ENCODE measurements at regions not wholly inside any gene's neighbourhood (a gene's known extent, or its start where the extent isn't known, plus 50 kb on each side); places are given as distances from the start of the nearest gene placed in this dataset.
A peak's percentile ranks its signal among the peaks of the same experiment; 100 is the strongest.

DNA sequence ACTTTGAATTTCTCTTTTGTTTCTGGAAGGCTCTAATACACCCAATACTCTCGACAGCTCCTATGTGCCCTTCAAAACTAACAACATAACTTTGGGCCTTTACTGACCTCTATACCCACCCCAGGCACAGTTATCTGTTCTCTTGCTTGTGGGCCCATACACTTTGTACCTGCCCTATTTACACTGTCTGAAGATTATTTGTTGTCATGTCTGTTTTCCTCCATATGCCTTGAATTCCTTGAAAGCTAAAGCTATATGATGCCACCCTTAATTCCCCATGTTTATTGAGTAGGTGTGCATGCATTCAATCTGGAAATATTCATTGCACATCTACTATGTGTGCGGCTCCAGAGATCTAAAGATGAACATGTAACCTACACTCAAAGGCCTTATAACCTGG lies 267.6 kb downstream of the PLPP3 start:
- no peak for DNase-seq (ENCODE audit: low spot score)

DNA sequence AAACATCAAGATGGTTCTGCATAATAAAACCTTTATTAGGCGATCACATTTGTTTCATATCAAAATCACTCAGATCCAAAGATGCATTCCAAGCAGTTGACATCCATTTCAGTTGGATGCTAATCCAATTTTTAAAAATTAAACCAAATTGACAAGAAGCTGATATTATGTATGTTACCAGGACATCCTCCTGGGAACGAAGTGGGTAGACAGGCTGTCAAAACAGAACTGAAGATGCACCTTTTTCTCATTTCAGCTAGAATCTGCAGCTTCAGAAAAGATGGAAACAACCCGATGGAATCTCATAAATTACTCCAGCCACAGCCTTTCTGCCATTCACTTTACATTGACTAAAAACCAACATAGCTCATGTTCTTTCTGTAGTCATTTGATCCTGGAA lies 268.4 kb downstream of the PLPP3 start:
- DNase-seq (ENCODE audit: low spot score), result no peak

DNA sequence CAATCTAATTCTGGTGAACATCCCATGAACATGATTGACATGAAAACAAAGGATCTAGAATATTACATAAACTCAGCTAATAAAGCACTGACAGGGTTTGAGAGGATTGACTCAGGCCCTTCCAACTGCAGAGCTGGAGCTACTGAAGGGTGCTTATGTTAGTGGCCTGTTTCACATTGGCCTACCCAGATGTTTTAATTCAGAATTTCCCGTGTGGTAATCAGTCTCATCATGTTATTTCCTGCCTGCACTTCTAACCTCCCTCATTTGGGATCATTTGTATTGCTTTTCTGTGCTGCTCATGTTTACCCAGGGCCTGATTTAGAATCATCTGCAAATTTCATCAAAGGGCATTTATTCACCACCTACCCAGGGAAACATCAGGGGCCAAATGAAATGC lies 270.3 kb downstream of the PLPP3 start:
- DNase-seq (ENCODE audit: low spot score), result no peak

DNA sequence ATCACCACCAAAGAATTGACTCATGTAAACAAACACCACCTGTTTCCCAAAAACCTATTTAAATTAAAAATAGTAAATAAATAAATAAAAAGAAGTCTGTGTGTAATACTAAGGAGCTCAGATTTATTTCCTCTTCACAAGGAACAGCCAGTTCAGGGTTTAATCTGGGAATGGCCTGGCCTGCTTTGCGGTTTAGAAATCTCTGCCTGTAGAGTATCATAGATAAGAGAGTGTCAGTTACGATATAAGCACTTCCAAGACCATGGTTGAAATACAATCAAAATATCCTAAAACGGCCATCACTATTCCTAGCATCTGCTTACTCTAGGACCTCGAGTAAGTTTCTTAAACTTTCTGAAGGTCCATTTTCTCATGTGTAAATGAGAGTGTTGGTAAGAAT lies 274.4 kb downstream of the PLPP3 start:
- no peak for DNase-seq (ENCODE audit: low spot score)

DNA sequence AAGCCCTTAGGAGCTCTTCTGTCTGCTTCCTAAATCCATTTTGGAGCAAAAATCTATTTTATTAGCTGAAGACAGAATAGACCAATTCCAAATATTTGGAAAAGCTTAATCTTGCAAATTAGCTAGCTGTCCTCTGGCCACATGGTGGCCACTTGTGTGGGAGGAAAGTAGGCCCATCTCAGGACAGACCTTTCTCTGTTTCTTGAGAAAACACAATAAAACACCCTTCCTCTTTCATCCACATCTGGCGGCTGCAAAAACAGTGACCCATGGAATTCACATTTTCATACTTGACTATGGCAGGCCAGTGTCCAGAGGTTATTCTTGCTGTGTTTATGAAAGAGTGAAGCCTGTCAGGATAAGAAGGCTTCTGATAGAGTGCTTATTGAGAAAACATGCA lies 275.6 kb downstream of the PLPP3 start:
- DNase-seq (ENCODE audit: low spot score), result no peak

DNA sequence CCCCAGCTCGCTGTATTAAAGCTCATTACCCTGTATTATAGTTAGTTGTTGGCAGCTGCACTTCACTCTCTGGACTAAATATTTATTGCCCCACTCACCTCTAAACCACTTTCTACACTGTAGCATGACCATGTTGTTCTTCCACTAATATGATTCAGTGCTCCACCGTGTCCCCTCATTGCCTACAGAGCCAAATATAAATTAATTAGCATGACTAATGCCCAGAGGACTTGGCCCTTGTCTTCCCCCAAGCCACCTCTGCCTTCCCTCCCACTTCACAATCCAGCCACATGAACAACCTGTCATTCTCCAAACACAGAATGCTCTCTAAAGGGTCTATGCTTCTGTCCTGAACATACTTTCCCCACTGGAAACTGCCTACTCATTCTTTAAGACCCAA lies 276.5 kb downstream of the PLPP3 start:
- DNase-seq (ENCODE audit: low spot score), result peak; percentile 10

DNA sequence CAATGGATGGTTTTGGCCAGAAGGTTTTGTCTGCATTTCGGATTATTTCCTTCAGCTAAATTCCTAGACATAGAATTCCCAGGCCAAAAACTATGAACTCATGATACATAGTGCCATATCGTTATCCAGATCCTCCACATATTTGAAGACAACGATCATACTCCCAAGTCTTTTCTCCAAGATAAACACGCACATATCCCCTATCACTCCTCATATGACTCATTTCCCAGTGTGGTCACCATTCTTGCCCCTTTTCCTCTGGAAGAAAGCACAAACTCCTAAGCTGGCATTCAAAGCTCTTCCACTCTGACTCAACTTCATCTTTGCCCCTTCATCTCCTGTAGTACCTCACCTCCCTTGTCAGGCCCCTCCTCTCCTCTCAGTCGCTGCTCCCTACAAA lies 277.6 kb downstream of the PLPP3 start:
- DNase-seq (ENCODE audit: low spot score), result peak; percentile 51

DNA sequence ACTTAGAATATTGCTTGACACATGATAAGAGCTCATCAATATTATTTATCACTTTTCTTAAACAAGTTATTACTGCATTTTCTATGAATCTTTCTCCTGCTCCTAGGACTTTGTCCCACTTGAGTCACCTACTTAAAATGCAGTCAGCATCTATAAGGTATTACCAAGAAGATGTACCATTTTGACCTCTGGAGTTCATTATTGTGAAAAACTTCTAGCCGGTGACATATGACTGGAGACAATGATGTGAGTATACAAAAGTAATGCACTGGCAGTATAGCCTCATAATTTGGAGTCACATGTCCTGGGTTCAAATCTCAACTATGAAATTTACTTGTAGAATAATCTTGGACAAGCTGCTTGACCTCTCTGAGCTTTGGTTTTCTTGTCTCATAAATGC lies 278.5 kb downstream of the PLPP3 start:
- no peak for DNase-seq (ENCODE audit: low spot score)

DNA sequence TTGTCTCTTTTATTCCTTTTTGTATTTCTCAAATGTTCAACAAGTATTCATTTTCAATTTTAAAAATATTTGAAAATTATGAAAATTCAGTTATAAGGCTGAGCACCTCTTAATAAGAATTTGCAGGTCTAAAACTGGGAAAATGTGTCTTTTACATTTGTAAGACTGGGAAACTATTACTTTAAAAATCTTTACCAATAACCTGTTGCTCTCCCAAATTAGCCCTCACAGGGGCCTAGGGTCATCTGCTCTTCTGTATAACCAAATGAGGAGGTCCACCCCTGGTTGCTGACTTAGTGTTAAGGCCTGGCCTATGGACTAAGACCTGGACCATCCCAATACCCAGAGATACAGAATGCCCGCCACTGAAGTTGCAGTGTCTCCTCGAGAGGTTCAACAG lies 280.5 kb downstream of the PLPP3 start:
- DNase-seq (ENCODE audit: low spot score), result no peak

DNA sequence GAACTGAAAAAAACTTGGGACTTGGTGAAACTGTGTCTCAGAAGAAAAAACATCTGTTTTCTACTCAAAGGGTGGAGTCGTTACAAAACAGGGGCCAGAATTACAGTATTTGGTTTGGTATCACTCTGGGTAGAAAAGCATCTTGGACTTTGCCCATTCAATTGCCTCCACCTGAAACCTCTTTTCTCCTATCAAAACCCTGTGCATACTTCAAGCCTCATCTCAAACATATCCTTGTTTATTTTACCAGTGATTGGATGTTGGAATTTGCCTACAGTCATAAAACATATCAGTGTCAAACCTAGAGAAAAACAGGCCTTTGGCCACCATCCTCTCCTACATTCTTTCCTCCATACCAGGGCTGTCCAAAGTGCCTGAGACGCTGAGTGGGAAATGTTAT lies 281.5 kb downstream of the PLPP3 start:
- DNase-seq (ENCODE audit: low spot score), result no peak

DNA sequence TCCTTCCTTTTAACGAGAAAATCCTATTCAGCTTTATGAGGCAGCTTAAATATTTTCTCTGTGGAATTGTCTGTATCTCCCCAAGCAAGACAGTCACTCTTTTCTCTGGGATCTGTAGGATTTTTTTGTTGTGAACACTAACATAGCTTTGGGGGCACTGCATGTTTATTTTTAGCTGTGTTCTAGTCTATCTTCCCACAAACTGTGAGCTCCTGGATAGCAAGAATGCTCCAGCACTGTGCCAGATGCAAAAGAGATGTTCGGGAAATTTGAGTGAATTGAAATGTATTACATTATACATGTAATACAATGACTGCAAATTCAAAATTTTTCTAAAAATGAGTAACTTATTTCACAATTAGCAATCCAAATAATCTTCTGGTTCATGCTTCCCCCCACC lies 282.2 kb downstream of the PLPP3 start:
- no peak for DNase-seq (ENCODE audit: low spot score)

DNA sequence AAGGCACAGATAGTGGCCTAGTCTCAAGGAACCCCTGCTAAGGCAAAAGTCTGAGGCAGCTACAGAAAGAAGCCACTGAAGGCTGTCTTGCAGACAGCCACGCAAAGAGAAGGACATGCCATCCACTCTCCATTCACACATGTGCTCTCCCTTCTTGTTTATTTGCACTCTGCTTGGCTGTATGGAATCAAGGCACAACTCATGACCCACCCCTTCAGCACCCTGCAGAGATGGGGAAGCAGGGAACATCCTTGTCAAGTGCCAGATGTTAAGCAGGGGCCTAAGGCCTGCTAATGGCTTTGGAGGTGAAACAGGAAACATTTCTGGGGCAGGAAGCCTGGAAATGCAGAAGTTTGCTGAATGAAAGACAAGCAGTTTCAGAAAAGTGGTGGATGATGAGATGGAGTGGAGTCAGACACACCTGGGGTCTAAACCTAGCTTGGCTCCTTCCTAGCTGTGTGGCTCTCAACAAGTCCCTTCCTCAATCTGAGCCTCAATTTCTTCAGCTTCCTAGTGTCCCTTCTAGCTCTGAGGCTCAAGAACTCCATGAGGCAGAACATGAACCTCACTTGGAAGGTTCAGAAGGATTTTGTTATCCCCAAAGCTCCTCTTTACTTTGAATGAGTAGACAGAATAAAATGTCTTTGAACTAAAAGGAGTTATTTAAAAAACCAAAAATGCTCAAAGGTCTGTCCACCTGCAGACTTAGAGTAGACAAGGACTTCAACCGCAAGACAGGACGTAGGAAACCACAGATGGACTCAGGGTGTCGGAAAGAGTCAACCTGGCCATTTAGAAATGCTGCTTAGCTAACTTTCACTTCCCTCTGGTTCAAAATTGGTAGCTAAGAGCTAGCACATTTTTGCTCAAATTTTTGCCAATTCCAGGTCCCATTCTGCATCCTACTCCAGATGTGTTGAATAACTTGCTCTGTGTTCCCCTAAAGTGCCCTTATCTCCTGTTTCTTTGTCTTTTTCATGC lies 283.1 kb downstream of the PLPP3 start:
- DNase-seq (ENCODE audit: low spot score), result no peak

DNA sequence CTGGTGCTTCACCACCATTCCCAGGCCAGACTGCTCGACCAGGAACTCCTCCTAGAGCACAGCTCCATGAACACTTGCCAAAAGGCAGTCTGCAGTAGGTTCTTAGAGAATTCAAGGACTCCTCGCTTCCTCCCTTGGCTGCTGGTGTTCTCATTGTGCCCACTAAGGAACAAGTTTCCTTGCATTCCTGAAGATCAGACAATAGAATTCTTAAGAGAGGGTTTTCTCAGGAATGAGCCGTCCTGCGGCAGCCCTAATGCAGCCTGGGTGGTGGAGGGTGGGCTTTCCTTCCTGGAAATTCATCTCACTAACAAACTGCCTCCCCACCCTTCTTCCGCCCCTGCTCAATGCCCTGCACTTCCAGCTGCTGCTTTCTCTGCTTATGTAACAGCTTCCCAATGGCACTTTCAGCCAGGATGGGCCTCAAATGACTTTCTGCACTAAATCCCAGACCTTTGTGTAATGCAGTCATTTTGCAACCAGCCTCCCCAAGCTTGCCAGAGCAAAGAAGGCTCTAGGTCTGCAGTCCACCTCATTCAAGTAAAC lies 287.9 kb downstream of the PLPP3 start:
- DNase-seq (ENCODE audit: low spot score), result peak; percentile 25

DNA sequence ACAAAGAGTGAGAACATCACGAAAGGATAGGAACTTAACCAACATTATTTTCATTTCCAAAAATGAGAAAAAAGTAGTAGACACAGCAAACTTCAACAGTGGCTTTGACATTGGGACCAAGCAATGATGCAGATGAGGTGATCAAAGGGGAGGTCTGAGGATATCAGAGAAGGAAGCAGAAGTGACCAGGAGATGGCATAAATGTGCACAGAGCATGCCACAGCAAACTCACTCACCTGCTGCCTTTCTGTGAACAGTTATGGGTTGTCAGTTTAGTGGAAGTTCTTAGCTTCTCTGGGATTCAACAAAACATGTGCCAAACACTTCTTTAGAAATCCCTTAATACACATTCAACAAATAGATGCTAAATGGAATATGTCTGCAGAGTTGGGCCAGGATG lies 290.1 kb downstream of the PLPP3 start:
- DNase-seq (ENCODE audit: low spot score), result no peak

DNA sequence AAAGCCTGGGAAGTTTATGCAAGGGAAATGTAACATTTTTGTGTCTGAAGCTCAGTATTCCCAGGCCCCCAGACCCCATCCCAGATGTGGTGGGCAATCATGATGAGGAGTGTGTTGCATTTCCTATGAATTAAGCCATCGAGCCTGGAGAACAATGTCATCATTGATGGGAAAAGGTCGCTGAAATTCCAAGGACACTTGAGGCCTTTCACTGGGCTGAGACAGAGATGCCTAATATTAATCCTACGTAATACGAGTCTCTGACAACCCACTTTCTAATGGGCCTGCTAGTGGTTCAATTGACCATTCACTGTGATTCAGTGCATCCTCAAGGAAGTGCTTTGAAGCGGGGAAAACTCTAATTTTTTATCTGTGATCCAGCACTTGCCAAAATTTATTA lies 291.6 kb downstream of the PLPP3 start:
- DNase-seq (ENCODE audit: low spot score), result no peak

DNA sequence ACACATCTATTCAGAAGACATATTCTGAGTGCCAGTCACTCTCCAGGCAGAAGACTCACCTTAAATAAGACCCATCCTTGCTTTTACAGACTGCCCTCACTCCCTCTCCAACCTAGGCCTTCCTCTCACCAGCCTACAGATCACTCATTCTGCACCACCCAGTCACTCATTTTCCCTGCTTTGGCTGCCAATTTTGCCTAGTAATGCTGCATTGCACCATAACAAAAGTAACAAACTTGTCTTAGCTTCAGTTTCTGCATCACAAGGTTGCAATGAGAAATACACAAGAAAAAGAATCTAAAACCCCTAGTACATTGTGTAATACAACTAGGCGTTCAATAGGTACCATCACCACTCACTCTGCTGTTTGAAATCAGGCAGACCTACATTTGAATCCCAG lies 292.4 kb downstream of the PLPP3 start:
- no peak for DNase-seq (ENCODE audit: low spot score)

DNA sequence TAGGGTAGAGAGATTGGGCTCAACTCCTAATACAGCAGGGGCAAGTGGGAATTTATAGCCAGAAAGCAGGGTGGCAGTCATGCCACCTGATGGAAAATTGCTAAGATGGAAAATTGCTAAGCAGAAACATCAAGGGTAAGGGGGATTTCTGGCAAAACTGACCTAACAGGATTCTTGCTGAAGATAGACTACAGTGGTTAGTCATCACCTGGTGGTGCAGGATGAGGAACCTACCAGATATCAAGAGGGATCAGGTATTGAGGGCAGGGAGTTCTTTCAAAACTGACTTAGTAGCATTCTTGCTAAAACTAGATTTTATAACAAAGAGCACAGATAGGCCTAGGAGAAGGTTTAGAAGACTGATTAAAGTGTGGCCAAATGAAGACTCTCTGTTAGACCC lies 292.9 kb downstream of the PLPP3 start:
- DNase-seq (ENCODE audit: low spot score), result no peak

DNA sequence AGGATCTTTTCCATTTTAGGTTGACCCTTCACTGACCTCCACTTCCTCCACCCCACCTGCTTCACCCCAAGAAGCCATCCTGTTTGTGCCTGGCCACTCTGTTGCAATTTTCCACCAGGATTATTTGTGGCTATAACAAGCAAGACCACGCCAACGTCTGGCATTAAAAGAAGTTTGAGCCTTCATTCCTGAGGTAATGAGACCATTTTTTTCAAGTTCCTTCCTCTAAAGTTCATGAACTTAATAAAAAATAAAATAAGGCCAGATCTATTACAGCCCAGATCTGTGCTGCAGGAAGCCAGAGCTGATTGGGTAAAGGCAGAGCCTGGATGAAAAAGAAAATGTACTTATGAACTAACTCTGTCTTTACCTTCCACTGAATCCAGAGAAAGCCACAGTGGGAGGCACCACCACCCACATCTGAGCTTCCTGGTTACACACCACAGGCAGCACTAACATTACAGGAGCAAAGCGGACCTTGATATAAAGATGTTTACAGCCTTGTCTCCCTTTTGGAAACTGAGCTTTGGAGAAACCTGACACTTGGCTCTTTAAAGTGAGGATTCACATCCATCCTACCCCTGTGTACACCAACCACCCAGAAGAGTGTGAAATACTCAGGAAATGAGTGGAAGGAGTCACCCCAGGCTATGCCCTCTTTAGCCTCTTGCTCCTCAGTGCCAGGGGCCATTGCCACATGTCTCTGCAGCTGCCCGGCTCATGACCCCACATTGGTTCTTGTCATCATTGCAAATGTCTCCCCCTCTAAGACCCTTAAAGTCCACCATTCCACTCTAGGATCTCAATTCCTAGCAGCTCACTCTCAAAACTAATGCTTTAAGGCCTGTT lies 293.6 kb downstream of the PLPP3 start:
- peak; percentile 14 for DNase-seq (ENCODE audit: low spot score)

DNA sequence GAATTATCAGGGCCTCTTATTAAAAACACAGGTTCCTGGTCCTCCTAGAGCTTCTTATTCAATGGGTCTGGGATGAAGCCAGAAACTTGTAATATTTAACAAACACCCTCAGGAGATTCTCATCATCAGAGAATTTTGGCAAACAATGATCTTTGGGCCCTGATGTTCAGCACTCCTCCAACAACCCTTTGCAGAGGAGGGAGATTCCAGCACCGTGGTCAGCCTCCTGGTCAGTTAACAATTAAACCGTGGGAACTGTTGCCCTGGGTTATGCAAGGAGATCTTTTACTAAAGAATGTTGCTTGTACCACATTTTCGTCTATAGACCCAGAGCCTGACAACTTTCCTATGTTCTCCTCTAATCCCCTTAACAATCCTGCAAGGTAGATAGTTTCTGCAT lies 294.4 kb downstream of the PLPP3 start:
- peak; percentile 66 for DNase-seq (ENCODE audit: low spot score)

DNA sequence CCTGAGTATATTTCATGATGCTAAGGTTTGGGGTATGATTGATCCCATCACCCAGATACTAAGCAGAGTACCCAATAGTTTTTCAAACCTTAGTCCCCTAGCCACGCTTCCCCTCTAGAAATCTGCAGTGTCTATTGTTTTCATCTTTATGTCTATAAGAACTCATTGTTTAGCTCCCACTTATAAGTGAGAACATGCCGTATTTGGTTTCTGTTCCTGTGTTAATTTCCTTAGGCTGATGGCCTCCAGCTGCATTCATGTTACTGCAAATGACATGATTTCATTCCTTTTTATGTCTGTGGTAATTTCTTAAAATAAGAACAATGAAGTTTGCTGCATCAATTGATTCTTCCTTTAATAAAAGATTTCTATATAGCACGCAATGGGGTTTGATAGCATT lies 301.3 kb downstream of the PLPP3 start:
- DNase-seq (ENCODE audit: low spot score), result no peak

DNA sequence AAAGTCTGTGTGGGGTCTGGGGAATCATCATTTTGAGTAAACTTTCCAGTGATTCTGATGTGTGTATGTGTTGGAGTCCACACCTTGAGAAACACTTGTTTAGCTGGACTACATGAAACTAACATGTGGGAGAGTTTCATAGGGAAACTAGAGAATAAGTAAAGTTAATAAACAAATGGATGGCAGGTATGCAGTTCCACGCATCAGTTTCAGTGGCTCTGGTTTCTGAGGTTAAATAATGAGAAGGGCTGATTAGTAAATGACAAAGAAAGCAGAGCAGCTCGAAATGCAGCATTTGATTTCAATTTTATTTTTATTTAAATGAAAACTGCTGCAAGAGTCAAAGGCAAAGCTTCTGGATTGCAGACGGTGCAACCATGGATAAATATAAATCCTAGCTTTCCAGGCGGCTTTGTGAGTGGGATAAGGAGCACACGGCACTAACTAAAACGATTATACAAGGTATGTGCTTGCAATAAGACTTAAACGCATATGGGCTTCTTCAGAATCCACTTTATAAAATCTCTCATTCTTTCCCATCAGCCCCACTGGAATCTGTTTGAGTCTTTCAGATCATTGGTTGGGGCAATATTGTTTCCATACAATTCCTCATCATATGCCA lies 310.7 kb downstream of the PLPP3 start:
- no peak for DNase-seq (ENCODE audit: low spot score)

DNA sequence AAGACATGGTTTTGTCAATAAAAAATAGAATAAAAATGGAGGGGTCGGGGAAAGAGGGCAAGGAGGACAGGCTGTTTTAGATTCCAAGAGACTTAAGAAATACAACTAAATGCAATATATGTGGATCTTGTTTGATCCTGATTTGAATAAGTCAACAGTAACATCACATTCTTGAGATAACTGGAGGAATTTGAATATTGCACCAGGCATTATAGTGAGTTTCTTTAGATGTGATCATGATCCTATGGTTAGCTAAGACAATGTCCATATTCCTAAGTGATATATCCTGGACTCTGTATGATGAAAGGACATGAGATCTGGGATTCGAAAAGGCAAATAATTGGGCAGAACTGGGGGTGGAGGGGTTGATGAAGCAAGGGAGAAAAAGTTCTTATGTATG lies 311.8 kb downstream of the PLPP3 start:
- DNase-seq (ENCODE audit: low spot score), result no peak

Measured in AG08395 (cell line).